Endothelial cell of umbilical vein (primary cell): ENCODE measurements at regions not wholly inside any gene's neighbourhood (a gene's known extent, or its start where the extent isn't known, plus 50 kb on each side); places are given as distances from the start of the nearest gene placed in this dataset.

Source experiments
- CTCF ChIP-seq, 2 donors: IDR thresholded peaks; 1 replicate in 1 of 2; 2 replicates in 1 of 2; pipeline ENCODE4 v1.5.1; 2011; ENCODE audit warnings: low read length in 2 of 2, mild to moderate bottlenecking in 2 of 2, moderate library complexity in 2 of 2, control low read depth in 1 of 2, inconsistent platforms in 1 of 2, low read depth in 1 of 2; ENCODE audit not compliant: insufficient read depth in 1 of 2; ENCODE audit errors: extremely low read depth in 1 of 2
- EZH2 ChIP-seq: IDR thresholded peaks from 2 replicates; pipeline ENCODE4 v1.6.1; 2012; ENCODE audit warnings: borderline replicate concordance, low read depth, mild to moderate bottlenecking, moderate library complexity, low read length, inconsistent platforms; ENCODE audit not compliant: severe bottlenecking
- FOS ChIP-seq: IDR thresholded peaks from 2 replicates; pipeline ENCODE4 v1.6.1; 2011; ENCODE audit warnings: mild to moderate bottlenecking, low read length, moderate library complexity, borderline replicate concordance; ENCODE audit not compliant: insufficient read depth
- GATA2 ChIP-seq: IDR thresholded peaks from 2 replicates; pipeline ENCODE4 v1.7.0; 2011; ENCODE audit warnings: low read depth, mild to moderate bottlenecking, moderate library complexity, mixed read lengths, low read length; ENCODE audit not compliant: insufficient read length, insufficient read depth
- JUN ChIP-seq: IDR thresholded peaks from 2 replicates; pipeline ENCODE4 v1.6.1; 2011; ENCODE audit warnings: borderline replicate concordance, low read depth; ENCODE audit not compliant: insufficient read length, insufficient read depth
- MYC ChIP-seq: IDR thresholded peaks from one replicate; pipeline ENCODE4 v1.6.1; 2011; ENCODE audit warnings: mild to moderate bottlenecking, low read depth, low read length
- POLR2A ChIP-seq: IDR thresholded peaks from 2 replicates; pipeline ENCODE4 v1.6.1; 2012; ENCODE audit warnings: low read depth, mild to moderate bottlenecking, control low read depth, low read length
- POLR2AphosphoS5 ChIP-seq: IDR thresholded peaks from 2 replicates; pipeline ENCODE4 v1.6.1; 2012; ENCODE audit warnings: low read depth, mild to moderate bottlenecking, control low read depth, low read length, moderate library complexity; ENCODE audit not compliant: insufficient read depth
- TF ChIP-seq, protein P1 (sequence below): IDR thresholded peaks from 2 replicates; pipeline ENCODE4 v1.6.1; 2011; ENCODE audit not compliant: insufficient read depth, insufficient read length

DNA sequence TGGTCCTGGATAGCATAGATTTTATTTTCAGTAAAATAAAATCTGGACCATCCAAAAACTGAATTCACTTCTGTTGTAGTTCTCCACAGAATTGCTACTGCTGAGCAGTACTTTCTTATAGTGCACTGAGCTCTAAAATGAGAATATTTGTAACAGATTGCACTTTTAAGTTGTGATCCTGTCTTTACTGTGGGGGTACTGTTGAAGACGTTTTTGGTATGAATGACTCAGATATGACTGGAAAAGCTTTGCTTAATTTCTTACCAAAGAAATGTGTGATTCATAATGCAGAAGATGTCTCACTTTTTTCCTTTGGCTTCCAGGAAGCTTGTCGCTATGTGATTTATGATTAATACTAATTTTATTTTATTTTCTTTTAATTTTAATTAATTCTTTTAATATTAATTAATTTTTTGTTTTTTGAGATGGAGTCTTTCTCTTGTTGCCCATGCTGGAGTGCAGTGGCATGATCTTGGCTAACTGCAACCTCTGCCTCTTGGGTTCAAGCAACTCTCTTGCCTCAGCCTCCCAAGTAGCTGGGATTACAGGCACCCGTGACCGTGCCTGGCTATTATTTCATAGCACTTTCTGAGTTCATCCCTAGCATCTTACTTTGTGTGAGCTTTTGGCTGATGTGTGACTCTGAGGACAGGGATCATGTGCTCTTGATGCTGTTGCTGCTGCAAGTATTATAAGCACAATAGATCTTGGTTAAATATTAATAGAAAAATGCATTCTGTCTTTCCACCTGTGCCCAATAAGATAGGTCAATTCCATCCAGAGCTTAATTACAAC, 557.6 kb upstream of the AMELY start:
- TF ChIP-seq CTCF (IDR thresholded peaks at IDR 0.05; ENCODE audit: extremely low read depth in 1 of 2, insufficient read depth in 1 of 2, low read depth in 1 of 2, low read length in 2 of 2) = no peak
- TF ChIP-seq EZH2 = no peak
- TF ChIP-seq POLR2AphosphoS5 = no peak
- no peak for TF ChIP-seq POLR2A
- no peak for TF ChIP-seq FOS
- no peak for TF ChIP-seq MYC
- TF ChIP-seq, protein P1, sequence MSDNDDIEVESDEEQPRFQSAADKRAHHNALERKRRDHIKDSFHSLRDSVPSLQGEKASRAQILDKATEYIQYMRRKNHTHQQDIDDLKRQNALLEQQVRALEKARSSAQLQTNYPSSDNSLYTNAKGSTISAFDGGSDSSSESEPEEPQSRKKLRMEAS = no peak
- TF ChIP-seq JUN = no peak
- TF ChIP-seq GATA2 = no peak
